Heart right ventricle (tissue), 16 donors: ENCODE measurements at regions not wholly inside any gene's neighbourhood (a gene's known extent, or its start where the extent isn't known, plus 50 kb on each side); places are given as distances from the start of the nearest gene placed in this dataset.

Experiments used
- ATAC-seq, 8 donors: fragments of 200-7000 bp; cut with Tn5 transposase; one replicate each; pipeline ENCODE4 v1.9.1; 2020; ENCODE audit warnings: mild to moderate bottlenecking in 8 of 8, moderate library complexity in 8 of 8, moderate number of reproducible peaks in 1 of 8
- DNase-seq, 2 donors: peaks; one replicate each; pipeline ENCODE4 v3.0.0-alpha.2; 2020
- H3K27ac ChIP-seq, 10 donors: fragments of 200-600 bp; sonication (generic) in 2 of 10; one replicate each; pipeline versions ENCODE4 v1.5.0 to v1.8.0; 2020 to 2022; ENCODE audit warnings: mild to moderate bottlenecking in 3 of 10
- H3K27me3 ChIP-seq, 7 donors: fragments of 200-600 bp; one replicate each; pipeline ENCODE4 v1.8.0; 2021 to 2022; ENCODE audit warnings: mild to moderate bottlenecking in 2 of 7
- H3K36me3 ChIP-seq, 9 donors: fragments of 200-600 bp; sonication (generic) in 1 of 9; one replicate each; pipeline versions ENCODE4 v1.5.0 to v1.8.0; 2020 to 2022; ENCODE audit warnings: mild to moderate bottlenecking in 2 of 9
- H3K4me1 ChIP-seq, 9 donors: fragments of 200-600 bp; sonication (generic) in 1 of 9; one replicate each; pipeline versions ENCODE4 v1.5.0 to v1.8.0; 2020 to 2022; ENCODE audit warnings: mild to moderate bottlenecking in 4 of 9
- H3K4me3 ChIP-seq, 10 donors: fragments of 200-600 bp; sonication (generic) in 2 of 10; one replicate each; pipeline versions ENCODE4 v1.5.0 to v1.8.0; 2020 to 2022; ENCODE audit warnings: mild to moderate bottlenecking in 7 of 10, moderate library complexity in 2 of 10
- H3K9me3 ChIP-seq, 11 donors: fragments of 200-600 bp in 10 of 11; sonication (generic) in 2 of 11; one replicate each; pipeline versions ENCODE4 v1.5.0 to v1.8.0; 2013 to 2022; ENCODE audit warnings: mild to moderate bottlenecking in 2 of 11, control low read depth in 1 of 11, moderate library complexity in 1 of 11
- CTCF ChIP-seq, 9 donors: fragments of 200-600 bp; sonication (generic) in 2 of 9; IDR thresholded peaks; one replicate each; pipeline versions ENCODE4 v1.5.0 to v1.8.0; 2021 to 2022; ENCODE audit warnings: antibody characterized with exemption in 9 of 9, mild to moderate bottlenecking in 5 of 9, moderate library complexity in 1 of 9
- WGBS, 2 donors: extraction: QIAGEN DNeasy Blood & Tissue Kit; methylation state at CpG; one replicate each; pipeline ENCODE4 v1.1.7; 2013; ENCODE audit warnings: inconsistent platforms in 1 of 2; 5-methylcytosine and 5-hydroxymethylcytosine counted together
- intact Hi-C, 10 donors: fragments of 100-400 bp; cut with DNase I; formaldehyde crosslinking; loops; one replicate each; pipeline versions ENCODE4 v1.11.1 to v1.14.2; 2022
- donor health status: Arrhythmogenic right ventricular cardiomyopathy.
- donor health status: ischemic (EF 13 %, LVEDD 7.1; RV severe dilation, severe dysfunction).
- donor health status: healthy with polysubstance abuse.
- donor health status: DM: no; HTN: yes; CAD: no.
- donor health status: DM: no; HTN: no; CAD: no.
- donor health status: ischemic (EF 25% LVEDD 6.9; RV normal size, moderate dysfunction).
- donor health status: ischemic (EF 25% LVEDD 5.7; RV mildly dilated, moderate dysfunction).
- donor health status: healthy.
- donor health status: DM: yes; HTN: yes; CAD: no.
- donor health status: Ischemic cardiomyopathy.
- donor health status: ischemic (EF 35%, LVEDD 5.7; RV mildly dilated, moderate dysfunction).
- donor health status: nonischemic (EF 11% LVEDD 7.7; RV severe dilation, severe dysfunction).
- donor health status: DM: yes; HTN: yes; CAD: no.
- donor health status: PGD.
- donor health status: ischemic (EF 29% LVEDD 5.4; RV normal size, mild dysfunction).
- donor health status: nonischemic (EF 23%, LVEDD 6.1; RV moderate dilation, normal function).

GRCh38 chr16:79451196-79451816, 149.2 kb downstream of the MAF start:
- DNase-seq (no peak), ATAC-seq (peak in 5 of 8 donors; percentile 35 to 49 (median 42))
- H3K27me3 ChIP-seq, result peaks cover 0 to 5% (median 0%) of the 10 kb centered on the region in 7 donors
- intact Hi-C loops, result loop anchor here in 1 of 10 donors (10.0 kb wide), 1 partner anchor 143 kb away; no protein-coding TSS in a partner anchor
- H3K9me3 ChIP-seq, result peaks cover 0 to 7% (median 0%) of the 10 kb centered on the region in 11 donors
- 52 to 62% methylated on average over 4 of the region's 4 CpGs for WGBS, 2 donors
- H3K36me3 ChIP-seq, result no peaks in the 10 kb centered on the region
- H3K4me3 ChIP-seq, result no peak overlapping the region
- no peak for TF ChIP-seq CTCF (IDR thresholded peaks at IDR 0.05)
- peaks cover 0 to 22% (median 0%) of the 10 kb centered on the region in 9 donors for H3K4me1 ChIP-seq
- peak overlapping the region in 2 of 10 donors; percentile 5 to 71 for H3K27ac ChIP-seq

- no peak for TF ChIP-seq CTCF (IDR thresholded peaks at IDR 0.05)
- DNase-seq (no peak), ATAC-seq (peak in 1 of 8 donors; percentile 38)
- Histone ChIP-seq H3K4me3 (no peak overlapping the region), H3K36me3 (no peaks in the 10 kb centered on the region), H3K27ac (peak overlapping the region in 1 of 10 donors; percentile 66), H3K4me1 (peaks cover 0 to 22% (median 0%) of the 10 kb centered on the region in 9 donors), H3K27me3 (peaks cover 0 to 8% (median 0%) of the 10 kb centered on the region in 7 donors), H3K9me3 (peaks cover 0 to 7% (median 0%) of the 10 kb centered on the region in 11 donors)
- intact Hi-C loops, result loop anchor here in 1 of 10 donors (10.0 kb wide), 1 partner anchor 145 kb away; no protein-coding TSS in a partner anchor
- 89 to 92% methylated on average over 6 of the region's 6 CpGs for WGBS, 2 donors
These were observed 150.6 kb downstream of the MAF start for GRCh38 chr16:79449900-79450299.

- TF ChIP-seq CTCF (IDR thresholded peaks at IDR 0.05), result no peak
- H3K27ac ChIP-seq, result peak overlapping the region in 1 of 10 donors; percentile 52
- no peak for ATAC-seq
- 88 to 91% methylated on average over 10 of the region's 10 CpGs for WGBS, 2 donors
- no peaks in the 10 kb centered on the region for H3K36me3 ChIP-seq
- peaks cover 0 to 10% (median 0%) of the 10 kb centered on the region in 7 donors for H3K27me3 ChIP-seq
- intact Hi-C loops, result no loop called here
- no peak for DNase-seq
- H3K4me1 ChIP-seq, result peaks cover 0 to 22% (median 0%) of the 10 kb centered on the region in 9 donors
- peaks cover 0 to 7% (median 0%) of the 10 kb centered on the region in 11 donors for H3K9me3 ChIP-seq
- no peak overlapping the region for H3K4me3 ChIP-seq
These were observed 151.3 kb downstream of the MAF start for GRCh38 chr16:79449067-79449769.

- 91 to 95% methylated on average over 7 of the region's 7 CpGs for WGBS, 2 donors
- Histone ChIP-seq H3K27me3 (peaks cover 0 to 8% (median 0%) of the 10 kb centered on the region in 7 donors), H3K4me3 (no peak overlapping the region), H3K9me3 (peaks cover 0 to 7% (median 0%) of the 10 kb centered on the region in 11 donors), H3K27ac (no peak overlapping the region), H3K4me1 (peaks cover 0 to 19% (median 0%) of the 10 kb centered on the region in 9 donors), H3K36me3 (no peaks in the 10 kb centered on the region)
- DNase-seq (no peak), ATAC-seq (no peak)
- TF ChIP-seq CTCF (IDR thresholded peaks at IDR 0.05), result no peak
- intact Hi-C loops, result no loop called here
These were observed 156.0 kb downstream of the MAF start for GRCh38 chr16:79444572-79444971.
